AG04450 (cell line): ENCODE measurements at regions not wholly inside any gene's neighbourhood (a gene's known extent, or its start where the extent isn't known, plus 50 kb on each side); places are given as distances from the start of the nearest gene placed in this dataset.
"Not testable (repeated sequence)": the region's sequence is repeated elsewhere in the genome, so short reads cannot be mapped to it uniquely, and the experiment has no call there.

Experiments
- CTCF ChIA-PET: fragments of 300-600, 350-600 bp; formaldehyde crosslinking; extraction: SDS; loops from one replicate; lab custom pipeline; 2022; ENCODE audit warnings: antibody characterized with exemption, inconsistent platforms; lab: Charles Lee
- POLR2A ChIA-PET: fragments of 350-600 bp; formaldehyde crosslinking; extraction: SDS; loops from one replicate; lab custom pipeline; 2021; ENCODE audit warnings: antibody characterized with exemption, inconsistent platforms; lab: Yijun Ruan, JAX
- DNase-seq: peaks from one replicate; pipeline ENCODE4 v3.0.0-alpha.2; 2011; ENCODE audit warnings: low read depth, low spot score
- H3K27ac ChIP-seq: one replicate; pipeline ENCODE4 v1.5.1; 2012; ENCODE audit warnings: low read depth, low read length, control low read depth
- H3K27me3 ChIP-seq: one replicate; pipeline ENCODE4 v1.6.0; 2012; ENCODE audit warnings: low read length; ENCODE audit not compliant: control insufficient read depth, insufficient read depth
- H3K4me3 ChIP-seq: 2 replicates; pipeline ENCODE4 v1.5.1; 2011; ENCODE audit warnings: mild to moderate bottlenecking, low read depth, low read length, control low read depth
- H3K9me3 ChIP-seq: 2 replicates; pipeline ENCODE4 v1.5.1; 2012; ENCODE audit warnings: low read length; ENCODE audit not compliant: control insufficient read depth, insufficient read depth
- CTCF ChIP-seq: IDR thresholded peaks from 2 replicates; pipeline ENCODE4 v1.5.1; 2011; ENCODE audit warnings: low read depth, low read length, control low read depth, inconsistent platforms

GRCh38 chr5:125450771-125451170 lies 704.3 kb upstream of the ZNF608 start:
- DNase-seq: peak; percentile 23
- POLR2A ChIA-PET: no interaction called here
- Histone ChIP-seq H3K27ac (no peak overlapping the region), H3K4me3 (no peak overlapping the region), H3K27me3 (no peaks in the 10 kb centered on the region), H3K9me3 (no peaks in the 10 kb centered on the region)
- no peak for TF ChIP-seq CTCF
- CTCF ChIA-PET: no interaction called here

GRCh38 chr5:125451622-125452021 lies 705.2 kb upstream of the ZNF608 start:
- H3K27ac ChIP-seq: no peak overlapping the region
- ChIA-PET POLR2A (no interaction called here), CTCF (no interaction called here)
- no peak for TF ChIP-seq CTCF
- no peak for DNase-seq
- H3K9me3 ChIP-seq: no peaks in the 10 kb centered on the region
- H3K27me3 ChIP-seq: no peaks in the 10 kb centered on the region
- no peak overlapping the region for H3K4me3 ChIP-seq

GRCh38 chr5:125452991-125453390 lies 706.6 kb upstream of the ZNF608 start:
- peaks cover 5% of the 10 kb centered on the region; the same call in 1 of the 2 replicates for H3K9me3 ChIP-seq
- H3K27me3 ChIP-seq: no peaks in the 10 kb centered on the region
- no peak overlapping the region for H3K27ac ChIP-seq
- no peak for TF ChIP-seq CTCF
- ChIA-PET CTCF (no interaction called here), POLR2A (no interaction called here)
- DNase-seq: no peak
- no peak overlapping the region for H3K4me3 ChIP-seq

- CTCF ChIA-PET: no interaction called here
- Histone ChIP-seq H3K4me3 (no peak overlapping the region), H3K9me3 (peaks cover 5% of the 10 kb centered on the region; the same call in 1 of the 2 replicates), H3K27me3 (no peaks in the 10 kb centered on the region), H3K27ac (no peak overlapping the region)
- no peak for TF ChIP-seq CTCF
- DNase-seq: no peak
- POLR2A ChIA-PET: no interaction called here
Measured at GRCh38 chr5:125455041-125455440, 708.6 kb upstream of the ZNF608 start.

GRCh38 chr5:125456005-125456404 lies 709.6 kb upstream of the ZNF608 start:
- CTCF ChIA-PET, DNase-seq, H3K4me3 ChIP-seq, H3K27me3 ChIP-seq, H3K9me3 ChIP-seq, POLR2A ChIA-PET, H3K27ac ChIP-seq: not testable (repeated sequence)

- ChIA-PET CTCF (no interaction called here), POLR2A (no interaction called here)
- no peak for DNase-seq
- no peak overlapping the region for H3K27ac ChIP-seq
- no peaks in the 10 kb centered on the region for H3K27me3 ChIP-seq
- no peak overlapping the region for H3K4me3 ChIP-seq
- no peak for TF ChIP-seq CTCF
- H3K9me3 ChIP-seq: peaks cover 5% of the 10 kb centered on the region; the same call in 1 of the 2 replicates
Measured at GRCh38 chr5:125457617-125458016, 711.2 kb upstream of the ZNF608 start.

GRCh38 chr5:125458949-125459348 lies 712.5 kb upstream of the ZNF608 start:
- DNase-seq, POLR2A ChIA-PET, H3K27ac ChIP-seq, CTCF ChIA-PET, H3K27me3 ChIP-seq, H3K9me3 ChIP-seq, H3K4me3 ChIP-seq: not testable (repeated sequence)
